HG02885 (cell line): ENCODE measurements at regions not wholly inside any gene's neighbourhood (a gene's known extent, or its start where the extent isn't known, plus 50 kb on each side); places are given as distances from the start of the nearest gene placed in this dataset.
"Not testable (repeated sequence)": the region's sequence is repeated elsewhere in the genome, so short reads cannot be mapped to it uniquely, and the experiment has no call there.

Source experiments
- ATAC-seq: cut with Tn5 transposase; IDR thresholded peaks from one replicate; pipeline ENCODE4 v1.9.1; 2021; ENCODE audit warnings: mild to moderate bottlenecking; ENCODE audit not compliant: unreplicated experiment, poor library complexity

DNA sequence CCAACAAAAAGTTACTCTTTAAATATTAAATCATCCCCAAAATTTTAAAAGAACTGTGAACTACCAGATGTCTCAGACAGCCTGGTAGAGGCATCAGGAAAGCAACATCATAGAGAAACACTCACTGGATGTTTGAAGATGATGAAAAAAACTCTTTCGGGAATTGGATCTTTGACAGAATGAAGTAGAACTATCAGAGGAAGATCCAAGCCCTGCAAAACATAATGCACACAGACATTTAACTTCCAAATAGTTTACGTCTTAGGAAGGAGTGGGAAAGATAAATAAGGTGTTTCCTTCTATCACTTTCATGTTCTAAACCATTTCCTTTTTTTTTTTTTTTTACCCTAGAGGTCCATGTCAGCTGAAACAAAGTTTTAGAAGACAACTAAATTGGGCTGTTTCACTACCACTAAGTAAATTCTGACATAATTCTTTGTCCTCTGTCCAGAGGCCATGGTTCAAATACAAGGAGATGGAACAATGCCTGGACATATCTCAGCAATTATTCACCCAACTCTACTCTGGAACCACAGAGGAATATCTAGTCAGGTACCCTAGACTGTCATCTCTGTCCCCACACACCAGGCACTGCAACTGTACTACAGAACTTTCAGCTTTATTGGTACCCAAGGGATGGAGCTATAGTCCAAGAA is 217.7 kb upstream of the INTU start:
- no peak for ATAC-seq

DNA sequence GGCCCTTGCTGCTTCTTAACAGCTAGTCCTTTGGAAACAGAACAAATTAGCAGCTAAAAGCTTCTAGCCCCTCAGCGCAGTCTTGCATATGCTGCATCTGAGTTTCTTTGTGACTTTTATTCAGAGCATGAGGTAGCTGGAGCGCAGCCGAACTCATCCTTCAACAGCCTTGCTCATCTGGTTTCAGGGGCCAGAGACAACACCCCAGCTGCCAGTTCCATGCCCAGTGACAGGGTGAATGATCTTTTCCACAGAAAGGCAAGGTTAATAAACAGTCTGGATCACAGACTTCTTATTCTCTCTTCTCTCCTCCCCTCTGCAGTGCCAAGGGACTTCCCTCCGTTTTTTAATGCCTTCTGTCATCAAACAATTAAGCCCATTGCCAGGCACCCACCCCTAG is 216.6 kb upstream of the INTU start:
- no peak for ATAC-seq

DNA sequence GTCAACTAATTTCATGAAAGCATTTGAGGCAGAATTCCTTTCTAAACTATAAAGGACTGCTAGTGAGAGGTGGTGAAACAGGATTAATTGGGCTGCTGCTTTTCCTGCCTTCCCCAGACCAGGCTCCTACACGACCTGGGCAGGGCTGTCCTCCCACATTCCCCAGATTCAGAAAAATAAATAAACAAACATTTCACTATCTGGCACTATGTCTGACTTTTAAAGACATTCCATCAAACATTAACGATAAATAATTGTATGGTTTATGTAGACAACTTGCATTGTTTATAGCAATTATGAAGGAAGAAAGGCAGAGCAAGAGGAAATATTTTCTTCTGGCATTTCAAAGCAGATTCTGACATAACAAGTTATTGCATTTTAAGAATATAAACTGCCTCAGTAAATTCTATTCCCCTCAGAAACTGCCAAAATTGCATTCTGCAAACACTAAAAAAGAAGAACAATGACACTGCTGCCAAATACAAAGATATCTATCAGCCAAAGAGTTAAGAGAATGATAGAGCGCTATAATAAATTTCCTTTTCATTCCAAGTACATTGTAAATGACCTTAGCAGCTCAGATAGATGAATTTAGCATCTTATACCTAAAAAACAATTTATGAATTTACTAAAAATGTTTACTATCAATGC is 214.7 kb upstream of the INTU start:
- no peak for ATAC-seq

DNA sequence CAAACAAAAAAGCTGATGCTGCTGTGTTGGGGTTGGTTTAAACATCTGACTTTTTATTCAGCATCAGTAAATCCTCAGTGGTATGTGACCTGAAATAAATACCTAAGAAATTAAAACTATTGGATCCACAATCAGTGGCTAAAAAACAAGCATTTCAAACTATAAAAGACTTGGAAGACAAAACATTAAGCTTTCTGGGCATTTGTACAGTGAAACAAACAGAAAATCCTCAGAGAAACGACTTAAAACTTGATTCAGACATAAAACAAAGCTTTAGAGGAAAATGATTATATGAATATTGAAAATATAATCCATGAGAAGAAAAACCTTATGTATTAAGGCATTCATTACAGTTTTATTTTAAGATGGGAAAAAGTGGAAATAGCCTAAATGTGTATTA is 213.3 kb upstream of the INTU start:
- ATAC-seq = no peak

DNA sequence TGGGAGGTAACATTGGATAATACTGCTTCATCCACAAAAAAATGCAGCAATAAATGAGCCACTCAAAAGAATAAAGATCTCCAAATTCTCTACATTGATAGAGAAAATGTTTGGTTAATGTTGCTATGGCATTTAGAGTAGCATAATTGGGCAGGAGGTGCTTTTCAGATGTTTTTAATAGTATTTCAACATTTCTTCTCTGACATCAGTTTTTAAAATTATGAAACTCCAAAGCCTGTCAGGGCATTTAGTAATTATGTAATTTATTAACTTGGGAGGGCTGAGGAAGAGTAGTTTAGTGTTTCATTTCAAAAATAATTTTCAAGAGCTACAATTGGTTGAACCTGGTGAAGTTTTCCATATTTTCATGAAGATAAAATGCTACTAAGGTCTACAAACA is 211.3 kb upstream of the INTU start:
- no peak for ATAC-seq

DNA sequence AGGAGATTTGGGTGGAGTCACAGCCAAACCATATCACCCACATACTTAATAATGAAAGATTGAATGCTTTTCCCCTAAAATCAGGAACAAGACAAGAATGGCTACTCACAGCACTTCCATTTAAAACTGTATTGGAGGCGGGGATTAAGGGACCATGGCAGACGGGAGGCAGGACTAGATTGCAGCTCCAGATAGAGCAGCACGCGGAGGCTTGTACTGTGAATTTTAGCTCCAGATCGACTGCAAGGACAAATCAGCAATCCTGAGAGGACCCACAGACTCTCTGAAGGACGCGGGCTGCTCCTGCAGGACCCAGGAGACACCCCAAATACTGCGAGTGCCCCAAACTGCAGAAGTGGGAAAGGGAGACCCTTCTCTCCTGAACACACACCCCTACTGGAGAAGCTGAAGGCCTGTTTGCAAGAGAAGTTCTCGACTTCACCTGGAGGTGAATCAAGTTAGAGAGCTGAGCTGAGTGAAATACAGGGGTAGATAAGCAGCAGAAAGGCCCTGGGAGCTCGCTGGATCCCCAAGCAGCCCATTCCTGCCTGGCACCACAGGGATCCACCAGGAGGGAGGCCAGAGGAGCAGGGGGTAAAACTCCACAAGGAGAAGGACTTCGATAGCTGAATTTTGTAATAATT is 207.4 kb upstream of the INTU start:
- ATAC-seq = no peak

DNA sequence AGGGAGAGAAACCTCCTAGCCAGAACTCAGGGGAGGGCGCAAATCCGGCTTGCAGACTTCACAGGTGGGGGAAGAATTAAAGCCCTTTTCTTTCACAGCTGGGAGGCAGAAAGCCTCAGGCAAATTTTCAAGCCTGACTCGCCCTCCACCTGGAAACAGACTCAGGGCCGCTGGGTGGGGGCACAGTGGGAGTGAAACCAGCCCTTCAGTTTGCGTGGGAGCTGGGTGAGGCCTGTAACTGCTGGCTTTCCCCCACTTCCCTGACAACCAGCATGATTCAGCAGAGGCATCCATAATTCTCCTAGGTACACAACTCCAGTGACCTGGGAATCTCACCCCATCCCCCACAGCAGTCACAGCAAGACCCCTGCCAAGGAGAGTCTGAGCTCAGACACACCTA is 206.9 kb upstream of the INTU start:
- no peak for ATAC-seq

DNA sequence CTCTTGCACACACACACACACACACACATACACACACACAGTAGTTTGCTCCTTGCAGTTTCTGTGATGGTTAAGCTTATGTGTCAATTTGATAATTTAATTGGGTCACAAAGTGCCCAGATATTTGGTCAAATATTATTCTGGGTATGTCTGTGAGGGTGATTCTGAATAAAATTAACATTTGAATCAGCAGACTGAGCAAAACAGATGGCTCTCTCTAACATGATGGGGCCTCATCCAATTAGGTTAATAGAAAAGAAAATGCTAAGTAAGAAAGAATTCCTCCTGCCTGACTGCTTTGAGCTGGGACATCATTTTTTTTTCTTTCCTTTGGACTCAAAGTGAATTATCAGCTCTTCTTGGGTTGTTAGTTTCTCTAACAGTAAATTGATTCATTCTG is 191.2 kb upstream of the INTU start:
- no peak for ATAC-seq

DNA sequence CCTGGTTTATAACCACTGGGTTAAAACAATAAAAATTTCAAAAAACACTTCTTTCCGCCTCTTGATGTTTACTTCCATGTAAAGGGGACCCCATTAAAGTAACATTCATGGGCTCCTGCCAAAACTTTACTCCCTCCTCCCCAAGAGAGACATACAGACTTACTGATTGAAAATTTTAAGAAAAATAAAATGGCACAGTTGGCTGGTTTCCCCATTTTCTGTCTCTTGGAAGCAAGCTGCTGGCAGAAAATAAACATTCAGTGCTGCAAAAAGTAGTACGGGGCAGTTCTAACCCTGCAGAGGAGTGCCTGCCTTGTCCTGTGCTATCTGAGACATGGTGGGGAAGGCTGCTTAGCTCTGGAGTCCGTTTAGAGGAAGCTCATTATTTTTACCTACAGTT is 187.3 kb upstream of the INTU start:
- ATAC-seq = no peak

DNA sequence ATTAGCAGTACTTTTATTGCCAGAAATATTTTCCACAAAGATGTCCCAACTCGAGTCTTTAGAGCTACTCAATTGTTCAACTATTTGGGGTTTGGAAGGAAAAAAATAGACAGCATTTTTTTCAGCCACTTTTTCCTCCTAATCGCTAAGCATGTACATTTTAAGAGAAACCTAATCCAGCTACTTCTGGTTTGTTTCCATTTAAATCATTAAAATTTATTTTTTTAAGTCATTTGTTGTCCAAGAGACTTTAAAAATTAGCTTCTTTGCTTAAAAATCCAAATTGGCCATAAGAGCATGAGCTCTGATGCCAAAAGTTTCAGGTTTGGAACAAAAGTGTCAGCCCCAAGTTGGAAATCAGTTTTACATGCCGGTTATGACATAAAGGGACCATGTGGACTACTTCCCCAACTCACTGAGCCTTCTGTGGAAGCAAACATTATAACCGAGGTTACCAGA is 186.3 kb upstream of the INTU start:
- no peak for ATAC-seq

DNA sequence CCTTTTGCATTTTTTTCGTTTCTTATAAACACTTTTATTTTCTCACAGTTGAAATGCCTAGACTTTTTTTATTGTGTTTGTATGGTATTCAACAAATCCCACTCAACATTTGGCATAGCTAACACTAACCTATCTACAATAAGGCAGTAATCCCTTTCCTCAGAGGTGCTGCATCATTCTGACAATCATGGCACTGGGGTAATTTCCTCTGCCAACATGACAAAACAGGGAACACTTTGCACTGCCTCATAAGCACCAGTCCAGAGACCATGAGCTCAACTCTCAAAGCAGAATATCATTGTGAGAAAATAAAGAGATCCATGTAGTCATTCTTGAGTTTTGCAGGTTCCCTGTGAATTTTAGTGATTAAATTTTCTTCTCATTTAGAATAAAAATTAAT is 183.8 kb upstream of the INTU start:
- no peak for ATAC-seq

DNA sequence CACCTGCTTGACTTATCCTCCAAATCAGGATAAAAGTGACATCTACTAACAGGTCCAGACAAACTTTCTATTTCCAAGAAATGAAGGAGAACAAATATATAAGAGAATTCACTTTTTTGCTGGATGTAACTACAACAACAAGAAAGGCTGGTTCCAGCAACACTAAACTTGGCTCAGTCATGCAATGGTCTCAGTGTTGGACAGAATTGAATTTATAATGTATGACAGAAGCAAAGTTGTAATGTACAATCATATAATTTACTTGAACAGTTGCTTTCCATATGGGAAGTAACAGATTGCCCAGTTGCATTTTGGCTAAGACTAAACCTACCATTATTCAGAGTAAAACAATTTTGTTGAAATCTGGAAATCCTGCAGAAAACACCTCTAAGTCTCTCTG is 183.3 kb upstream of the INTU start:
- no peak for ATAC-seq

DNA sequence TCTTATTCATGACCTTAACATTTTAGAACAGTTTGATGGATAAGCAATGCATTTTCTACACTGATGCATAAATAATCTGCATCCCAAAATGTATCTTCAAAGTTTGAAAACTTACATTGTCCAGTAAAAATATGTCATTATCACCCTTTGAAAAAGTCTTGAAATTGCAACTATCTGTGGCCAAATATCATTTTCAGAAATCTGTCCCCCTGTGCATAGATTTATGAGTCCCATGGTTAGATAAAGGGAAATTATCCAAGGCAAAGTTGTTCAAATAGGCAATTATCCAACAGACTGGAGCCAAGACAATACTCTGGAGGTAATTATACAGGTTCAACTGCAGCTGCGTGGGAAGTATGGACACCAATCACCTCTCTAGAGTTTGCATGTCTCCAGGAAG is 182.5 kb upstream of the INTU start:
- no peak for ATAC-seq

DNA sequence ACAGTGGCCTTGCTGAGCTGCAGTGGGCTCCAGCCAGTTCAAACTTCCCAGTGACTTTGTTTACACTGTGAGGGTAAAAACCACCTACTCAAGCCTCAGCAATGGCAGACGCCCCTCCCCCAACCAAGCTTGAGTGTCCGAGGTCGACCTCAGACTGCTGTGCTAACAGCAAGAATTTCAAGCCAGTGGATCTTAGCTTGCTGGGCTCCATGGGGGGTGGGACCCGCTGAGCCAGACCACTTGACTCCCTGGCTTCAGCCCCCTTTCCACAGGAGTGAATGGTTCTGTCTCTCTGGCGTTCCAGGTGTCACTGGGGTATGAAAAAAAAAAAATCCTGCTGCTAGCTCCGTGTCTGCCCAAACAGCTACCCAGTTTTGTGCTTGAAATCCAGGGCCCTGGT is 168.9 kb upstream of the INTU start:
- no peak for ATAC-seq

DNA sequence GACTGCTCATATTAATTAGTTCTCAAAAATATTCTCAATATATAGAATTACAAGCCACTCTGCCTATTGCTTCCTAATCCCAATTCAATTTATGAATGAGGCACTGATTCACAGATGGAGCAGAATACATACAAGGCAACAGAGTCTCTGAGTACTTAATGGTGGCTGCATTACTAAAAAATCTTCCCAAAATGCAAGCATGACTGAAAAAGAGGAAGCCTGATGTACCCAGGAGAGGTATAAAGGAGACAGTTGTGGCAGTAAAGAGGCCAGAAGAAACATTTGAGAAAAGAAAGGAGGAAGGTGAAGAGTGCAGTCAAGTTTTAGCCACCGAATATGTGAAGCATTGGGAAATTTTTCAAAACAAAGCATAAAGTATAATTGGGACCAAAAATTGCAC is 163.2 kb upstream of the INTU start:
- ATAC-seq = no peak

DNA sequence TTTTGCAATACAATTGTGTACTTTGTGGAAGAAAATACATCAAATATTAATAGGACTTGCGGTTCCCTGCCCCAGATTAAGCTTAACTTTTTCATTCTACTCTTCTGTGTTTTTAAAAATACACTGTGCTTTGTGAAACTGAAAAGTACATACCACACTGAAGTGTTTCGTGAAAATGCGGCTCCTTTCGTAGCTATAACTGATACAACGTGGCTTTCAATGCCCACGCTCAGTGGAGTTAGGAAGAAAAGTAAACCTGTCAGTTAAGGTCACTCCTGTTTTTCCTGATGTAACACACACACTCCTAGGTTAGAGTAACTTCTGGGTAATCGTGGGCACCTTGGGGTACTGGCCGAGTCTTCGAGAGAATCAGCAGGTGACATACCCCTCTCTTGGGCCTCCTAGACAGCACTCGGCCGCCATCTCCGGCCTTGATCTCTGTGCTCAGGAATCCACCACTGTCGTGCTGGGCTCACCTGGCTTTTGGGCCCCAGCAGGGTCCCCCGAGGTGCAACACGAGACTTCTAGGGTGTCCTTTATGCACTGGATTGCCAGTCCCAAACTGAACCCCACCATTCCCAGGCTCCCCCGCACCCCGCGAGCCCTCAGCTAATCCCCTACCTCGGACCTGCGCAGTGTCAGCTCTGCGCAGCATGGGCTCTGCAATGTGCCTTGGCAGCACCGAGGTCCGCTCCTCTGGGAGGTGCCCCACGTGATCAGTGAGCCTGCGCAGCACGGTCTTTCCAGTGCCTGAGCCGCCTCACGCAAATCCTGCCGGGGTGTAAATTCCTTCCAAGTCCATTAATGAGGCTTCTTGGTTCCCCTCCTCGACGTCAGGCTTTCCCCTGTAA is 162.6 kb upstream of the INTU start:
- ATAC-seq = no peak

DNA sequence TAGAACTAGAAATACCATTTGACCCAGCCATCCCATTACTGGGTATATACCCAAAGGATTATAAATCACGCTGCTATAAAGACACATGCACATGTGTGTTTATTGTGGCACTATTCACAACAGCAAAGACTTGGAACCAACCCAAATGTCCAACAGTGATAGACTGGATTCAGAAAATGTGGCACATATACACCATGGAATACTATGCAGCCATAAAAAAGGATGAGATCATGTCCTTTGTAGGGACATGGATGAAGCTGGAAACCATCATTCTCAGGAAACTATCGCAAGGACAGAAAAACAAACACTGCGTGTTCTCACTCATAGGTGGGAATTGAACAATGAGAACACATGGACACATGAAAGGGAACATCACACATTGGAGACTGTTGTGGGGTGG is 154.5 kb upstream of the INTU start:
- not testable (repeated sequence) for ATAC-seq

DNA sequence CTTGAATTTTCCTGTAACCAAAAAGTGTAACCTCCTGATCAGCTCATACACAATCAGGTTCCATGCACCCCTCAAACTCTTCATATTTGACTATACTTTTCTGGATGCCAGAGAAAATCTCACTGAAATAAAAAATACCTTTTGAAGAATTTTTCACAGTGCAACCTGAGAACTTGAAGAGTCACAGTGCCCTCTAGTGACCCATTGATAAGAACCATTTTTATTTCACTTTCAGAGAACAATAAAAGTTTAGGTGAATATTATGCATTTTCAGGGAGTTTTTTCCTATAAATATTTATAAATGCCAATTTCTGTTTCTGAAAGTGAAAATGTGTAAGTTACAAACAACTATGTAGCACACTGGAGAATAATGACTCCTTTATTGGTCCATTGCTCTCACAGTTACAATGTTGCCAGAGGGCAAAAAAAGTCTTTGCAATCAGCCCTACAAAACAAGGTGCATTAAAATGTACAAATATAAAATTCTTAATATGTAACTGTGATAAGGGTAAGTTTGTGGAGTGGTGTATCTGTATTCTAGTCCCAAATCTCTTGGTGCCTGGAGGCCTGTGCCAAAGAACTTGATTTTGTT is 153.6 kb upstream of the INTU start:
- ATAC-seq = peak; percentile 54

DNA sequence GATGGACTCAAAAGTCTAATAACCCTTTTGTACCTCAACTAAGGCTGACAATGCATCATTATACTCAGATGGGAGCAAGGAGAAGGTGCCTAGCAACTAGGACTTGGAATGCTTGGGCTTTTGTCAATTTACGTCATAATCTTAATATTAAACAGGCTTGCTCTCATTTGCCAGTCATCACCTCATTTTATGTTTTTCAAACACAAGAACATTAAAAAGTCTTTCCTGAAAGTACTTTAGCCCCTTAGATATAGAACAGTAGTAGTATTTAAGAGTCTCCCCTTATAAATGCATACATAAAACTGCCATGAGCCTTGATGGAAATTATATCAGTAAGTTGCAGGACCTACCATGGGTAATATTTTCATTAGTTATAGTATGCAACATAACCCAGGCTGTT is 150.7 kb upstream of the INTU start:
- no peak for ATAC-seq

DNA sequence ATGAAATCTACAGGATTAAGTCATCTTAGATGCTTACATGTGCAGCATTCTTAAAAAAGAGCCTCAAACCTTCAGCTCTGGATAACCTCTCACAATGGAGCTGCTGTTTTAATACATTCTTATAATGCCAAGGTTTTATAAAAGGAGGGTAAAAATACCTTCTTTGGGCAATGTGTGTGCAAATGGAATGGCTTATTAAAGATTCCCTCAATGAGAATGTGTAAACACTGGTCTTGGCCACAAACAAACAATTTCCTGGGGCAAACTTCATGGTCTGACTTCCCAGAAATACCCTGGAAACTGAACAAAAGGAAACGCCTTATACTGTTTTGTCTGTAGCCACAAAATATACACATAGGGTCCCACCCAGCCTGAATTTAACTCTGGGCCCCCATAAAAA is 148.6 kb upstream of the INTU start:
- no peak for ATAC-seq

DNA sequence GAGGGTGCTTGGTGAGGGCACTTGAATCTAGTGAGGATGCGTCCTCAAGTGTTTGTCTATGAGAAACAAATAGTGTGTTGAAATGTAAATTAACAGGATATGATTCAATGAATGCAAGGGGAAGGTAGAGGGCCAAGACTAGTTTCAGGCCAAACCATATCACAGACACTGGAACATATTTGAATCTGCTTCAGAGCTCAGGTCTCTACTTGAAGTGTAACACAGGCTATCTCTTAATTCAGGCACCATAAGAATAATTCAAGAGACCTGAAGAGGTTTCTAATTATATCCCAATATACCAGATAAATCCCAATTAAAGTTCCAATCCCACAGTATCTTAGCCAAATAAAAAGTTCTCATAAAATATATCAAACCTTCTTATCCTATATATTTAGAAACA is 146.5 kb upstream of the INTU start:
- ATAC-seq = no peak
